ENCODE measurements at regions not wholly inside any gene's neighbourhood (a gene's known extent, or its start where the extent isn't known, plus 50 kb on each side); places are given as distances from the start of the nearest gene placed in this dataset.

GRCh38 chr14:81728447-81728846 is 194.8 kb upstream of the SEL1L start:
- TF ChIP-seq POLR2A (IDR thresholded peaks at IDR 0.05; ENCODE audit: low read depth, low read length) (no peak), POLR2AphosphoS5 (IDR thresholded peaks at IDR 0.05; ENCODE audit: low read depth, low read length) (no peak), POU2F2 (IDR thresholded peaks at IDR 0.05; ENCODE audit: low read depth, low read length) (no peak), SPI1 (IDR thresholded peaks at IDR 0.05; ENCODE audit: low read depth, low read length) (no peak), TAF1 (IDR thresholded peaks at IDR 0.05; ENCODE audit: low read depth, low read length) (no peak)

All from GM12891 (cell line).